Lung (tissue), 11 donors: ENCODE measurements at regions not wholly inside any gene's neighbourhood (a gene's known extent, or its start where the extent isn't known, plus 50 kb on each side); places are given as distances from the start of the nearest gene placed in this dataset.

ENCODE experiments used
- ATAC-seq: fragments of 200-7000 bp; cut with Tn5 transposase; one replicate; pipeline ENCODE4 v1.9.1; 2020; ENCODE audit warnings: moderate number of reproducible peaks; ENCODE audit not compliant: insufficient read depth, low FRiP score
- DNase-seq, 3 donors: peaks; one replicate each; pipeline ENCODE4 v3.0.0-alpha.2; 2013 to 2017
- H3K27ac ChIP-seq, 2 donors: one replicate each; pipeline ENCODE4 v1.5.1; 2013; ENCODE audit warnings: mild to moderate bottlenecking in 2 of 2, moderate library complexity in 2 of 2, control low read depth in 1 of 2, inconsistent platforms in 1 of 2, low read depth in 1 of 2, low read length in 1 of 2
- H3K27me3 ChIP-seq, 3 donors: one replicate each; pipeline ENCODE4 v1.5.1; 2013; ENCODE audit warnings: low read length in 2 of 3; ENCODE audit not compliant: control insufficient read depth in 3 of 3, insufficient read depth in 3 of 3
- H3K36me3 ChIP-seq, 4 donors: one replicate each; pipeline ENCODE4 v1.5.1; 2013; ENCODE audit warnings: low read length in 4 of 4, mild to moderate bottlenecking in 1 of 4, moderate library complexity in 1 of 4; ENCODE audit not compliant: control insufficient read depth in 4 of 4, insufficient read depth in 4 of 4
- H3K4me1 ChIP-seq, 5 donors: one replicate each; pipeline ENCODE4 v1.5.1; 2013; ENCODE audit warnings: low read length in 5 of 5, mild to moderate bottlenecking in 2 of 5, moderate library complexity in 1 of 5; ENCODE audit not compliant: control insufficient read depth in 5 of 5, insufficient read depth in 5 of 5
- H3K4me3 ChIP-seq: one replicate; pipeline ENCODE4 v1.5.1; 2013; ENCODE audit warnings: mild to moderate bottlenecking, control low read depth, moderate library complexity
- H3K9ac ChIP-seq, 2 donors: one replicate each; pipeline ENCODE4 v1.5.1; 2013; ENCODE audit warnings: low read length in 2 of 2, control low read depth in 1 of 2; ENCODE audit not compliant: insufficient read depth in 1 of 2
- H3K9me3 ChIP-seq, 4 donors: one replicate each; pipeline ENCODE4 v1.5.1; 2013; ENCODE audit warnings: low read length in 3 of 4, mild to moderate bottlenecking in 1 of 4, moderate library complexity in 1 of 4; ENCODE audit not compliant: control insufficient read depth in 4 of 4, insufficient read depth in 3 of 4
- WGBS, 2 donors: extraction: QIAGEN DNeasy Blood & Tissue Kit; methylation state at CpG; one replicate each; pipeline ENCODE4 v1.1.7; 2013; 5-methylcytosine and 5-hydroxymethylcytosine counted together
- TF ChIP-seq, protein P1 (sequence below): IDR thresholded peaks from 2 replicates; pipeline ENCODE4 v1.5.1; 2012; ENCODE audit warnings: mild to moderate bottlenecking; ENCODE audit errors: control extremely low read depth, extremely low read depth
- donor health status: control.
- donor health status: control.
- donor health status: Bipolar disorder and iron deficiency.
- donor health status: healthy.
- donor health status: DM: yes; HTN: yes; CAD: no.

DNA sequence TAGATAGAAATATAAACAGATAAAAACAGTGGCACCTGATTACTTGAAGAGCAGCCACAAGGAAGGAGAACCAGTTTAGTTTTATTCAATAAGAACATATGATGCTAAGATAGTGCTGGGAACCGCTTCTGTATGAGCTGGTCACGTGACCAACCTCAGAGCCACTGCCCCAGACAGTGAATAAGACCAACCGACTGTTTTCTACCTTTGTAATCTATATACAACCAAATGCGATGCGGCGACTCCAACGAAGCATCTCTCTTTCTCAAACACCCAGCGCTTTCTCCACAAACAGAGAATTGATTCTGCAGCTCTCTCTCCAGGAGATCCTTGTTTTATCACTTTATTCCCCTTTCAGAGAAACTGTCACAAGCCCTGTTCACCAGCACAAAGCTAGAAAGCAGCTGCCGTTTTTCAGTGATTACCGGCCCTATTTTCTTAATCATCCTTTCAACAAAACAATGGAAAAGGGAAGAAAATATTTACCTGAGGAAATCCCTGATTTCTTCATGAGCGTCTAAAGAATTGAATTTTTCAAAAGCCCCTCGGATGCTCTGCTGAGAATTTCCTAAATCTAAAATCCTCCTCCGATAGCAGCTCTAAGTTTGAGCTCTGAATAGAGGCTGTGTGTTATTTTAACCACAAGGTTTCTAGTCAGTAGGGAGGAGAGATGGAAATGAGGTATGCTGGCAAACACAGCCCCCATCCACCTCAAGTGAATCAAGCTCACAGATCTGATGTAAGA lies 55.7 kb upstream of the JCAD start:
- no peaks in the 10 kb centered on the region for H3K27me3 ChIP-seq
- H3K9ac ChIP-seq, result peak overlapping the region in 1 of 2 donors; percentile 47
- no peaks in the 10 kb centered on the region for H3K9me3 ChIP-seq
- ATAC-seq, result peak; percentile 51
- no peak overlapping the region for H3K27ac ChIP-seq
- peak; percentile 41 to 58 (median 43) for DNase-seq
- WGBS, 2 donors, result 29 to 47% methylated on average over 13 of the region's 13 CpGs
- no peaks in the 10 kb centered on the region for H3K36me3 ChIP-seq
- TF ChIP-seq, protein P1, sequence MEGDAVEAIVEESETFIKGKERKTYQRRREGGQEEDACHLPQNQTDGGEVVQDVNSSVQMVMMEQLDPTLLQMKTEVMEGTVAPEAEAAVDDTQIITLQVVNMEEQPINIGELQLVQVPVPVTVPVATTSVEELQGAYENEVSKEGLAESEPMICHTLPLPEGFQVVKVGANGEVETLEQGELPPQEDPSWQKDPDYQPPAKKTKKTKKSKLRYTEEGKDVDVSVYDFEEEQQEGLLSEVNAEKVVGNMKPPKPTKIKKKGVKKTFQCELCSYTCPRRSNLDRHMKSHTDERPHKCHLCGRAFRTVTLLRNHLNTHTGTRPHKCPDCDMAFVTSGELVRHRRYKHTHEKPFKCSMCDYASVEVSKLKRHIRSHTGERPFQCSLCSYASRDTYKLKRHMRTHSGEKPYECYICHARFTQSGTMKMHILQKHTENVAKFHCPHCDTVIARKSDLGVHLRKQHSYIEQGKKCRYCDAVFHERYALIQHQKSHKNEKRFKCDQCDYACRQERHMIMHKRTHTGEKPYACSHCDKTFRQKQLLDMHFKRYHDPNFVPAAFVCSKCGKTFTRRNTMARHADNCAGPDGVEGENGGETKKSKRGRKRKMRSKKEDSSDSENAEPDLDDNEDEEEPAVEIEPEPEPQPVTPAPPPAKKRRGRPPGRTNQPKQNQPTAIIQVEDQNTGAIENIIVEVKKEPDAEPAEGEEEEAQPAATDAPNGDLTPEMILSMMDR, result no peak
- H3K4me3 ChIP-seq, result no peak overlapping the region
- peaks cover 0 to 14% (median 0%) of the 10 kb centered on the region in 5 donors for H3K4me1 ChIP-seq

DNA sequence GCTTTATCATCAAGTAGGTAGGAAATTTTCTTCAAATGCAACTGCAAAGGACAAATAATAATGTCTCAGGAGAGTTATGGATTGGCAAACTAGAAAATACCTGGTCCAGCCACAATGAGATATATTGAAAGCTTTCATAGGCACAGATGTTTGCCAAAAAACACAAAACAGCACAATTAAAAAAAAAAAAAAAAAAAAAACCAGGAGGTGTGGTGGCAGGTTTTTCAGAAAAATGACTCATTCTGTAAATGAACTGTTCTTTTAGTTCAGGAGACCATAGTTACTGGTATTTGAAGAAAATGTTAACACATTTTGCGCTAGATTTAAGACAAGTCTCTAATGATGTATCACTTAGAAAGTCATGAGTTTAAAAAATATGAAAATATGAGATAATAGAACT lies 55.0 kb upstream of the JCAD start:
- Histone ChIP-seq H3K27me3 (no peaks in the 10 kb centered on the region), H3K9me3 (no peaks in the 10 kb centered on the region), H3K4me3 (no peak overlapping the region), H3K4me1 (peaks cover 0 to 14% (median 0%) of the 10 kb centered on the region in 5 donors), H3K27ac (no peak overlapping the region), H3K9ac (no peak overlapping the region), H3K36me3 (no peaks in the 10 kb centered on the region)
- ATAC-seq (no peak), DNase-seq (no peak)
- 77 to 83% methylated on average over 1 of the region's 1 CpG for WGBS, 2 donors
- TF ChIP-seq, protein P1, result no peak

GRCh38 chr10:30111340-30112022 lies 52.1 kb upstream of the JCAD start:
- Histone ChIP-seq H3K27me3 (no peaks in the 10 kb centered on the region), H3K4me1 (peaks cover 0 to 14% (median 0%) of the 10 kb centered on the region in 5 donors), H3K27ac (no peak overlapping the region), H3K4me3 (no peak overlapping the region), H3K9me3 (no peaks in the 10 kb centered on the region), H3K9ac (no peak overlapping the region), H3K36me3 (no peaks in the 10 kb centered on the region)
- 70 to 85% methylated on average over 4 of the region's 4 CpGs for WGBS, 2 donors
- peak; percentile 54 to 91 (median 88) for DNase-seq
- TF ChIP-seq, protein P1, result no peak
- no peak for ATAC-seq
